HG02884 (cell line): ENCODE measurements at regions not wholly inside any gene's neighbourhood (a gene's known extent, or its start where the extent isn't known, plus 50 kb on each side); places are given as distances from the start of the nearest gene placed in this dataset.

Experiments
- ATAC-seq: cut with Tn5 transposase; IDR thresholded peaks from one replicate; pipeline ENCODE4 v1.9.1; 2021; ENCODE audit warnings: mild to moderate bottlenecking, moderate library complexity; ENCODE audit not compliant: unreplicated experiment

DNA sequence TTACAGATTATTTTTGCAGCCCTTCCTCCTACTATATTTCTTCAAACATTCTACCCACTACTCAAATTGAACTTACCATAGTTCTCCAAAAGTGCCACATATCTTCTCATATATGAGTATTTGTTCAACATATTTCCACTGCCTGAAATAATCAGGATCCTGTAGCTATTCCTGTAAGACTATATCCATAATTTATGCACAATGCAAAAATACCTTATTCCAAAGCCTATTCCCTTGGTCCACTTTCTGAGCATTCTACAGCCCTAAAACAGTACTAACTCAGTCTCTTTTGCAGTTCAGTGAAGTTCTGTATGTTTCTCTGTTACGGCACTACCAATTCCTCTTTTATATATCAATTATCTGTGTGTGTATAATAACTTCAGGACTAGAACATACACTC lies 1283.7 kb upstream of the ADGRL2 start:
- ATAC-seq: no peak

DNA sequence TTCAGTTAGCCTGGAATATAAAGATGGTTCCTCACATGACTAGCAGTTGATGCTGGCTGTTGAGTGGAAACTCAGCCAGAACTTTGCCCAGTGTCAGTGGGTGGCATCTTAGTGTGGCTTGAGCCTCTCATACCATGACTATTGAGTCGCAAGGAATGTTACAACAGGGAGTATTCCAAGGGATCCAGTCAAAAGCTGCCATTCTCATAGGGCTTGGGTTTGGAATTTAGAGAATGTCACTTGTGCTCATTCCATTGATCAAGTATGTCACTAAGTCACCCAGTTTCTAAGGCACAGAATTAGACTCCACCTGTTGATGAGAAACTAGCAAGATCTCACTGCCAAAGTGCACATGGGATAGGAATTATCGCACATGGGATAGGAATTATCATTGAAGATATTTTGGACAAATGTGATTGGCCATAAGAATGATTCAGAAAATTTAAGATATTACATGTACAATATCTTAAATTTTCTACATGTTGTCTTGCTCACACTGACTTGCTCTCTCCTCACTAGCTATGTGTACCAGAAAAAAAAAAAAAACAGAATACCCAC lies 1290.7 kb upstream of the ADGRL2 start:
- ATAC-seq: no peak

DNA sequence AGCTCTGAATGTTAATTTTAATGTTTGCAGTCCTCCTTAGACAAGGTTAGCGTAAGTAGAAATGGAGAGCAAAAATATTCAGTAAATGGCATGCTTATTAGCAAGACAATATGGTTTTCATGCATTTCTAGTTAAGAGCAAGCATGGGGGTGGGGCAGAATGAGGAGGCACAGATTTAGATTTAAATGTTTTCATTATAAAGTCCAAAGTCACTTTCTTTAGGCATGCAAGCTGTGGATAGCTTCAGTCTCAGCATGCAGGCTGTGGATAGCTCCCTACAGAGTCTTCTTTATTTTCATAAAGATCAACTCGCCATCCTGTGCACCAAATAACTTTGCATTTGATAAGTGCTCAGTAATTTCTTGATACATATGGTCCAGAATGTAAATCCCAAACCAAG lies 1294.5 kb upstream of the ADGRL2 start:
- no peak for ATAC-seq

DNA sequence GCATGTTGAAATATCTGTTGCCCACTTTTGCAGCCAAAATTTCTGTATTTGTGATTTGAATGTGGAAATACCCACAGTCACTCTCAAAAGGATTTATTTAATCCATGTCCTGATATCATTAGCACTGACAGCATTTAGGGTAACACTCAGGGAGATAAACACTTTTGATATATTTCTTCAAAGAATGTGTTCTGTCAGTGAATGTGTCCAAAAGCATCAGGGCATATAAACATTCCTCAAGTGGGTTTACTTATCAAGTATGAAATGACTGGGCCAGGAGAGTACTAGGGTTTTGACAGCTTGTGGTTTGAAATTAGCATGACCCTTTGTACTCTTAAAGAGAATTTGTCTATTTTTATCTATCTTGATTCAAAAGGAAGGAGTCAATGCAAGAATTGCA lies 1302.1 kb upstream of the ADGRL2 start:
- no peak for ATAC-seq

DNA sequence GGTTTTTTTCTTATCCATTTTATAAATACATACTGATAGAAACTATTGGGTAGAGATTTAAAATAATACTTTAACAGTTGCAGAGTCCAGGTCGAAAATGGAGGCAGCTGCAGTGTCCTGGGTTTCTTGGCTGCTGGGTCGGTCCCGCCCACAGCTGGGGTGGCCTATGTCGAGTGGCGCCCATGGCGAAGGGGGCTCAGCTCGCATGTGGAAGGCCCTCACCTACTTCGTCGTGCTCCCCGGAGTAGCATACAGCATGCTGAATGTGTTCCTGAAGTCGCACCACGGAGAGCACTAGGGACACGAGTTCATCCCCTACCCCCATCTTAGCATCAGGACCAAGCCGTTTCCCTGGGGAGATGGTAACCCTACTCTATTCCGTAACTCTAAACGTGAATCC lies 1304.9 kb upstream of the ADGRL2 start:
- no peak for ATAC-seq

DNA sequence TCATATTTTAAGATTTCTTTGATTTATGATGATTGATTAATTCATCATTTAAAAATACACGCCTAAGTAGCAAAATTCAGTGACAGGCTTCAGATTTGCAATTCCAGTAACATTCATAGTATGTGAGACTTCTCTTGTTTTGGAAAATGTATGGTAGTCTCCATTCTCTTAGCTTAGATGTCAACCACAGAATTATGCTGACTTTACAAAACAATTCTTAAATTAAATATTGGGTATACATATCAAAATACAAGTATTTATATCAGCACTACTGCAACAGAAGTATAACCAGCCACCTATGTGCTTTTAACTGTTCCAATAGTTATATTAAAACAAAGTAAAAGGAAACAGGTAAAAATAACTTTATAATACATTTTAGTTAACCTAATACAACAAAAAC lies 1328.6 kb upstream of the ADGRL2 start:
- no peak for ATAC-seq

DNA sequence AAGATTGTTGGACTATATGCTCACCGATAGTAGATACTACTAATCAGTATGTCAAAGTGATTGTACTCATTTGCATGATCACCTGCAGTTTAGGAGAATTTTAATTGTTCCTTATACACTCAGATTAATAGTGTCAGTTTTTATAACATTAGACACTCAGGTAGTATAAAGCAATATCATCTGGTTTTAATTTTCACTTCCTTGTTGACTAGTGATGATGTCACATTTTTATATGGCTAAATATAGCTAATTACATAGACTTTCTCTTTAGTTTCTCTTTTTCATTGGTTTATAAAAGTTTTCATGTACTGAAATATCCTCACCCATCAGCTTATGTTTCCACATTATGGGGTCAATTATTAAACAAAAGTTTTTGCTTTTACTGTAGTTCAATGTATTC lies 1332.4 kb upstream of the ADGRL2 start:
- no peak for ATAC-seq

DNA sequence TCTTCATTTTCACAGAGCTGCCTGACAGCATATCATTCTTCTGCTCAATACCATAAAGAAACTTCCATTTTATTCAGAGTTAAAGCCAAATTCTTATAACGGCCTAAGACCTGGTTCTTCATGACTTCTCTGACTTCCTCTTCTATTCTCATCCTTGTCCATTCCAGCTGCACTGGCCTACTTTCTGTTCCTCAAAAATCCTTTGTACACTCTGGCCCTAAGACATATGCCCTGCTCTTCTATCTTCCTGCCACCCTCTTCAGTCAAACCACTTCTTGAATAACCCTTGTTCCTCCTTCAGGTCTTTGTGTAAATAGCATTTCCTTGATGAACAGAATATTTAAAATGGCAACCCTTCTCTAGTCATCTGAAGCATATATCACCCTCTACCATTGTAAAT lies 1338.7 kb upstream of the ADGRL2 start:
- ATAC-seq: no peak

DNA sequence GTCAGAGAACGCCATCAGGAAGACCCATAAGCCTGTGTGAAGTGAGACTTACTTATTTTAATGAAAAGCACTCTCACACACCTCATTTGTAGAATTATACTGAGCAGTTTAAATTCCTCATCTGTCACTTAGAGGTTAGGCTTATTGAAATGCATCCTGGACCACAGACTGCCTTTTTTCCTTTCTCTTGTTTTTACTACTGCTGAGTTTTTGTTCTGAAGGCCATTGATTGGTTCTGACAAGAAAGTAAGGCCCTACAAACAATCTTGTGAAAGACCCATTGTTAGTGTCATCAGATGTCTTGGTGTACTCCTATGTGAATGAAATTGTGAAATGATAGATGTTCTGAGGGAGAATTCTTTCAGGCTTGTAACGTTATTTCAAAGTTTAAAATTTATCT lies 1343.3 kb upstream of the ADGRL2 start:
- ATAC-seq: no peak

DNA sequence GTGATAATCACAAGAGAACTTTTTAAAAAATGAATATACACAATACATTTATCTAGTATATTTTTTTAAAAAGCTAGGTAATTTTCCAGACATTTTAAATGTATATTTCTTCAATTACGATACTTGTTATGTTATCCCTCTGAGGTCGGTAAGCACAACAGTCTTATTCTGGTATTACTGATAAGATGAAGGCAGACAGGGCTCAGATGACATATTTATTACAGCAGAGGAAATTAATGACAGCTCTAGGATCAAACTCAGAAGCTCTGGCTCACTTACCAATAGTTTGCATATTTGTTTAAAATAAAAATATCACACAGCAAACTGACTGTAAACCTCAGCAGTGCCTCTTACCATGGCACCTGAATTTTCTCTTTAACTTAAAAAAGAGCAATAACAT lies 1347.0 kb upstream of the ADGRL2 start:
- ATAC-seq: no peak

DNA sequence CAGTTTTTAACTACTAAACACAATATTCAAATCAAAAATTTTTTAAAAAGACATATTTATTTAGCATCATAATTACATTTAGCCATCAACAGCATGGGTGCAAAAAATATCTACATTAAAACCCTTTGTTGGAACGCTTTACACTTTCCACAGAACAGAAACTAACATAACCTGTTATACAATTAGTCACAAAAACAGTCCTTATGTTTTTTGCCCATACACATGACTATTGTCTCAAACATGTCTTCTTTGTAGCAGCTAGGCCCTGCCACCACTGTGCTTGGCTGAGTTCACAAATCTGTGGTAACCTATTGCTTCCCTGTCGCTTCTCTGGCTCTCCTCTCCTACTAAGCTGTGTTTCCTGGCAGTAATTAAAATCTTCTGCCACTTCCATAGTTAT lies 1350.0 kb upstream of the ADGRL2 start:
- no peak for ATAC-seq

DNA sequence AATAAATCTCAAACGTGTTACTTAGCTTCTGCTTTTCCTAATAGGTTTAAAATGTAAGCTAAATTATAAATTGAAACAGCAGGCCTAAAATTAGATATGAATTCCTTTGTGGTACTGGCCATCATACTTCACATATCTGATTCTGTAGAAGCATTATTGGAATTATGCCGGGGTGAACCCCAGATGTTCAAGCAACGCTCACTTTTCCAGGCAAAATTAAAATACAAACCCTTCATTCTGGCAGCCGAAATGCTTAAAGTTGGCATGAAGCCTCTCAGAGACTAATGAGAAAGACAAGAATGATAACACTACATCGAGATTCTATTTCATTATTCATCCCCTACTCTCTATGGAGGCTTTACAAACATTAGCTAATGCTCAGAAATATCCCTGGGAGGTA lies 1352.7 kb upstream of the ADGRL2 start:
- no peak for ATAC-seq

DNA sequence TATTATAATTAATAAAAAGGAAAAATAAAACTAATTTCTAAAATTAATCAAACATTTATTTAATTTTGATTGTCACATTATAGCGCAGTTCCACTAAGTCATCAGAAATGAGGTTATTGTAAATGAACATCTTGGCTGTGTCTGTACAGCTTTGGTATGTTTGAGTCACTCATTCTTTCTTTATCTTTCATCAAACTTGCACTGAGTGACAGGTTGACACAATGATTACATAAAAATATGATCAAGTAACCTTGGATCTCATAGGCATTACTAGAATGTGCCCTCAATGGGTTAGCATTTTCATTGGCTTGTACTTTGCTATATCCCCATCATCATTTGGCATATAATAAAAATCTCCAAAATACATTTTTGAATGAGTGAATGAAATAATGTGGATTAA lies 1353.2 kb upstream of the ADGRL2 start:
- ATAC-seq: no peak

DNA sequence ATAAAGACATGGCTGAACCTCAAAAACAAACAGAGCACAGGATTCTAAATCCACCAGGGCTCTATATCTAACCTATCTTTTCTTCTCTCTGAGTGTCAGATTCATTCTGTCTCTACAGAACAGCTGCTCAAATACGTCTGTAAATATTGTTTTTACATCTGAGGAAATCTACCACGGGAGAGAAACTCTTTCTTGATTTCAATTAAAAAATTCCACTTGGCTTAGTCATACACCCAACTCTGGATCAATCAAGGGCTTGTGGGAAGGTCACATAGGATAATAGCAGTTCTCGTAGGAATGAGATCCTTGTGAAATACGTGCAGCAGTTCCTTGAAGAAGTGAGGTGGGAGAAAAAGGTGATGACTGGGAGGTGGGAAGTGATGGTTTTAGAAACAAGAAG lies 1355.7 kb upstream of the ADGRL2 start:
- ATAC-seq: no peak

DNA sequence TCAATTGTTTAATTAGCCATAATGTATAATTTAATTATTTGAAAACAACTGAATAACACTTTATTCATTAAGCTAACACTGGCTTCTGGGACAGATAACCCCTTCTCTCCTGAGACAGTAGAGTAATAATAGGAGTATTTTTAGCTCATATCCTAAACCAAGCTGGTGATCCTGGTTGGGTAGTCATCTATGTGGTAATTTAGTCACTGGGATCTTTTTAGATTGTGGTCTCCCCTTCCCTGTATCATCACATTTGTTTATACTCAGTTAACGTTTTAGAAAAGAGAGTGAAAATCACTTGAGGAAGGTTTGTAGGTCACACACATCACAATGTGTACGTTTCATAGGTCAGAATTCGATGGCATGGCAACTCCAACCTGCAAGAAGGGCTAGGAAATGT lies 1356.6 kb upstream of the ADGRL2 start:
- ATAC-seq: no peak

DNA sequence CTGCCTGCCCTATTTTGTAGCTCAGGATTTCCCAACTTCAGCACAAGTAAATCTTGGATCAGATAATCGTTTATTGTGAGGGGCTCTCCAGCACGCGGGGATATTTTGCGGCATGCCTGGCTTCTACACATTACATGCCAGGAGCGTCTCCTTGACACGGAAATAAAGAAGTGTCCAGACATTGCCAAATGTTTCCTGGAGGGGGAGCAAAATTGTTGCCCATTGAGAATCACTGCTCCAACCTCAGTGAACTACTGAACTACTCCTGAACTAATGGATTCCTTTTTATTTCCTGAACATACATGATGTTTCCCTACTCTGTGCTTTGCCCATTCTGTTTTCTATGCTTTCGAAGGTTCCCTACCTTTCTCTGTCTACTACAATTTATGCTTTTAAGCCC lies 1359.1 kb upstream of the ADGRL2 start:
- ATAC-seq: no peak

DNA sequence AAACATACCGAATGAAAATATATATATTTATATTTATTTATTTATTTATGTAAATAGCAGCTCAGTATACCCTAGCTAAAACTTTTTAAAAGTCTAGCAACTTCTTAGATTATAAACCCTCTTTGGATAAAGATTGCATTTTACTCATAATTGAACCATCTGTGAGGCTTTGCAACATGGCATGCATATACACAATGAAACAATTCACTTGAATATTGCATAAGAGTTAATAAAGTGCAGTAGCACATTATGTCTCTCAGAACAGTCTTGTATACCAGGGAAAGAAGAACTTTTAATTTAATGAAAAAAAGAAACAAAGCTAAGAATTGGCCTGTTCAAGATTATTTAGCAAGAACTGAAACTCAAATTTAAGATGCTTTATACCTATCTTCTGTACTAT lies 1363.9 kb upstream of the ADGRL2 start:
- no peak for ATAC-seq

DNA sequence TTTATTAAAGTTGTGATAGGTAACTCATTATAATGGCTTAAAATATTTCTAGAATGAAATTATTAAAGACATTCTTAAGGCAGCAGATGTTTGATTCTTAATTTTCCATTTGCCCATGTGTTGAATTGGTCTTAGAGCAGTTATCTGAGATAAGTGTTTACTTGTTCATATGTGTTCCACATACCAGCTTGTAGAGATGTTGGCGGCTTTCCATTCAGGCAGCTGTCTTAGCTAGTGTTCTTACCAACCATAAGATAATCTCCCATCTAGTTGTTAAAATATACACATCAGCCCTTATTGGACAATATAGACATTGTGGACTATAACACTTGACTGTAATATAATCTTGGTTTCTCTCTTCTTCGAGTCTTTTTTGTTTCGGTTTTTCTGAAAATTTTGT lies 1372.9 kb upstream of the ADGRL2 start:
- ATAC-seq: no peak

DNA sequence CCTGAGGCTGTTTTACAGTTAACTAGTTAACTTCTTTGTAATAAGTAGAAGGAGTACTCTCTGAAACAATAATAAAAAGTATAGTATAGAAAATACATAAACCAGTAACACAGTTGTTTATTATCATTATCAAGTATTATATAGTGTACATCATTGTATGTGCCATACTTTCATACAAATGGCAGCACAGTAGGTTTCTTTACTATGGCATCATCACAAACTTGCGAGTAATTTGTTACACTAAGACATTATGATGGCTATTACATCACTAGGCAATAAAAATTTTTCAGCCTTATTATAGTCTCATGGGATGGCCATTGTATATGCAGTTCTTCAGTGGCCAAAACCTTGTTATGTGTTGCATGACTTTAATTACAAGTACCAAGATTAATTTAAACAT lies 1376.5 kb upstream of the ADGRL2 start:
- no peak for ATAC-seq

DNA sequence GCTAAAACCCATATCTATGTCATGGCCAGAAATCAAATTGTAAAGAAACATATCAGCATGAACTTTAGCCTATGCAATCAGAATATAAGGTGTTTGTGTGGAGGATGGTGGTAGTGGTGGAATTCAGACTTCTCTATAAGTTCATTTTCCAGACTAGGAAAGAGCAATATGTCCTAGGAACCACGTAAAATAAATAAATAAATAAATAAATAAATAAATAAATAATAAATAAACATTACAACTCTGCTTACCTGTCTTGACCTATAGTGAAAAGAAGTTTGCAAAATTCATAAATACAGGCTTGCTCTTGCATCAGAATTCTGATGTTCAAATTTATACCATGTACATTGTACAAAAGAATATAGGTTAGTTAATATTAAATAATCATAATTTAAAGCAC lies 1382.6 kb upstream of the ADGRL2 start:
- no peak for ATAC-seq

DNA sequence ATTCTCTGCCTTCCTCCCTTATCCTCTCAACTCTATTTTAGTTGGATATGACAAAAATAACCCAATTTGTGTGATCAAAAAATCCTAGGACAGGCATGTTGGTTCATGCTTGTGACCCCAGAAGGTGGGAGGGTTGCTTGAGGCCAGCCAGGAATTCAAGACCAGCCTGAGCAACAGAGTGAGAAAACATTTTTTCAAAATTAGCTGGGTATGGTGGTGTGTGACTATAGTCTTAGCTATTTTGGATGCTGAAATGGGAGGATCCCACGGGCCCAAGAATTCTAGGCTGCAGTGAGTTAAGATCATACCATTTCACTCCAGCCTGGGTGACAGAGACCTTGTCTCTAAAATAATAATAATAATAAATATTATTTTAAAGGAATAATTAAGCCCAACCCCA lies 1383.1 kb upstream of the ADGRL2 start:
- ATAC-seq: no peak

DNA sequence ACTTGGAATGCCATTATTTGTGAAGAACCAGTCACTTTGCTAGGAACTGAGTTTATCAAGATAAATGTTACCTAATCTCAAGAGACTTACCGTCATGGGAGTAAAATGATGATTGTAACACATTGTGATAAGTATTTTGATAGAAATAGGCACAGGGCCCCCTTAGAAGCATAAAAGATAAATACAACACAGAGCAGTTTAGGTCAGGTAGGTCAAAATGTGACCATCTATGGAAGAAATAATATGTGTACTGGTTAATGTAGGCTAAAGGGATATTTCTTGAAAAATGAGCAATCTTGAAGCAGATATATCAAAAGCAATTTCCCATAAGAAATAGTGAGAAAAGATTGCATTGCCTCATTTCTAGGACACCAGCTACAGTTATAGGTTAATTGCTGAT lies 1386.8 kb upstream of the ADGRL2 start:
- no peak for ATAC-seq

DNA sequence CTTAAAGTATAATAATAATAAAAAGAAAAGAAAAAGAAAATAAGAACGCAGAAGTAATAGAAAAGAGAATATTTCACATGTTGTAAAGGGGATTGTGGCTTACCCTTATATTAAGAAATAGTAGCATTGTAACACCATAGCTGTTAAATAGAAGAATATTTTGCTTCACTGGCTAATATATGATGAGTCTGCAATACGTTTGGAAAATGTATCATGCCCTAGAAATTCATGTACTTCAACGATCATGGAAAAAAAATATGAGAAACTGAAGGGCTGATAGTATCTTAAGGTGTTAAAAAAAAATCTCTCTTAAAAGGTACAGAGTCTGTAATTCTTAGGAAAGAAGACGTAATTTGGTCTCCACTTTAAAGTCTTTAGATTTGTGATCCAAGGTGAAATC lies 1390.5 kb upstream of the ADGRL2 start:
- no peak for ATAC-seq

DNA sequence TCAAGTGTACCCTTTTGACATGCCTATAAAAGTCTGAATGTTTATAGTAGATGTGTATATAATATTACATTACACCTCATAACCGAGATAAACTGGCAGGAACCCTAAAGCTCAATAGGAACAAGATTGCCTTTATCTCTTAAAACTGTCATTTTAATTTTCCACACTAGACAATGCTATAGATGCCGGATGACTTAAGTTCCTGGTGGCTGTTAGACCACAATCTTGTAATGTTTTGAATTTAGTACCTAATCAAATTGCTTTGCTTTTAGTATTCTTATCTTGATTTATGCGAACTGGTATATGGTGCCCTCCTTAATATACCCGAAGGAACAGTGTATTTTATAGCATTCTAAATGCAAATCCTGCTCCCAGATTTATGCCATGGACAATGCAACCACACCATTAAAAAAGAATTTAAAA lies 1397.0 kb upstream of the ADGRL4 start:
- ATAC-seq: no peak
